ENCODE measurements at regions not wholly inside any gene's neighbourhood (a gene's known extent, or its start where the extent isn't known, plus 50 kb on each side); places are given as distances from the start of the nearest gene placed in this dataset.
"Not testable (repeated sequence)": the region's sequence is repeated elsewhere in the genome, so short reads cannot be mapped to it uniquely, and the experiment has no call there.

- Histone ChIP-seq H3K4me3 (no peak overlapping the region), H3K27ac (no peak overlapping the region), H3K36me3 (no peaks in the 10 kb centered on the region), H3K4me1 (no peaks in the 10 kb centered on the region), H3K27me3 (no peaks in the 10 kb centered on the region), H3K9me3 (no peaks in the 10 kb centered on the region)
- DNase-seq, result no peak
- intact Hi-C loops (cut with DNase I), result no loop called here
- TF ChIP-seq CTCF (IDR thresholded peaks at IDR 0.05), result no peak
- ATAC-seq, result no peak
Measured at GRCh38 chr13:50766013-50766412, 77.5 kb downstream of the DLEU7 start.

GRCh38 chr13:50766695-50767094, 76.8 kb downstream of the DLEU7 start:
- no peaks in the 10 kb centered on the region for H3K36me3 ChIP-seq
- TF ChIP-seq CTCF (IDR thresholded peaks at IDR 0.05), result no peak
- H3K9me3 ChIP-seq, result no peaks in the 10 kb centered on the region
- intact Hi-C loops (cut with DNase I), result no loop called here
- no peak overlapping the region for H3K27ac ChIP-seq
- H3K27me3 ChIP-seq, result no peaks in the 10 kb centered on the region
- no peak for DNase-seq
- no peak overlapping the region for H3K4me3 ChIP-seq
- no peaks in the 10 kb centered on the region for H3K4me1 ChIP-seq
- no peak for ATAC-seq

- ATAC-seq; H3K4me3 ChIP-seq; H3K36me3 ChIP-seq; H3K27ac ChIP-seq; H3K27me3 ChIP-seq; intact Hi-C loops (cut with DNase I); H3K4me1 ChIP-seq; DNase-seq: not testable (repeated sequence)
- H3K9me3 ChIP-seq, result peaks cover 0 to 16% of the 10 kb centered on the region in 2 donors
Measured at GRCh38 chr13:50772881-50773280, 70.6 kb downstream of the DLEU7 start.

Data from left lung (tissue), 4 donors.